ENCODE measurements at regions not wholly inside any gene's neighbourhood (a gene's known extent, or its start where the extent isn't known, plus 50 kb on each side); places are given as distances from the start of the nearest gene placed in this dataset.

GRCh38 chr16:73403291-73403690 is 355.4 kb upstream of the ZFHX3 start:
- no peak for TF ChIP-seq CTCF (IDR thresholded peaks at IDR 0.05)
- no peak for TF ChIP-seq EP300 (IDR thresholded peaks at IDR 0.05)

Measured in upper lobe of left lung (tissue), 4 donors.